GM12891 (cell line): ENCODE measurements at regions not wholly inside any gene's neighbourhood (a gene's known extent, or its start where the extent isn't known, plus 50 kb on each side); places are given as distances from the start of the nearest gene placed in this dataset.

Source experiments
- PAX5 ChIP-seq: IDR thresholded peaks from 2 replicates; pipeline ENCODE4 v1.6.1; 2011; ENCODE audit warnings: low read length, moderate library complexity, mild to moderate bottlenecking; ENCODE audit not compliant: insufficient read depth, severe bottlenecking
- POLR2A ChIP-seq: IDR thresholded peaks from 2 replicates; pipeline ENCODE4 v1.6.1; 2011; ENCODE audit warnings: low read depth, low read length, control low read depth
- POLR2AphosphoS5 ChIP-seq: IDR thresholded peaks from 2 replicates; pipeline ENCODE4 v1.6.1; 2011; ENCODE audit warnings: low read depth, low read length, control low read depth
- SPI1 ChIP-seq: IDR thresholded peaks from 2 replicates; pipeline ENCODE4 v1.6.1; 2011; ENCODE audit warnings: low read depth, low read length, control low read depth
- TAF1 ChIP-seq: IDR thresholded peaks from 2 replicates; pipeline ENCODE4 v1.6.1; 2011; ENCODE audit warnings: low read depth, low read length, control low read depth

- TF ChIP-seq POLR2AphosphoS5 (no peak), POLR2A (no peak), SPI1 (no peak), TAF1 (no peak), PAX5 (no peak)
Measured at GRCh38 chr5:155898284-155898683, 428.7 kb upstream of the SGCD start.
